HG02973 (cell line): ENCODE measurements at regions not wholly inside any gene's neighbourhood (a gene's known extent, or its start where the extent isn't known, plus 50 kb on each side); places are given as distances from the start of the nearest gene placed in this dataset.
"Not testable (repeated sequence)": the region's sequence is repeated elsewhere in the genome, so short reads cannot be mapped to it uniquely, and the experiment has no call there.

ENCODE experiments used
- ATAC-seq: cut with Tn5 transposase; IDR thresholded peaks from one replicate; pipeline ENCODE4 v1.9.1; 2021; ENCODE audit warnings: moderate library complexity; ENCODE audit not compliant: unreplicated experiment

- no peak for ATAC-seq
Observed at GRCh38 chr20:11692567-11692966, 225.1 kb upstream of the BTBD3 start.

DNA sequence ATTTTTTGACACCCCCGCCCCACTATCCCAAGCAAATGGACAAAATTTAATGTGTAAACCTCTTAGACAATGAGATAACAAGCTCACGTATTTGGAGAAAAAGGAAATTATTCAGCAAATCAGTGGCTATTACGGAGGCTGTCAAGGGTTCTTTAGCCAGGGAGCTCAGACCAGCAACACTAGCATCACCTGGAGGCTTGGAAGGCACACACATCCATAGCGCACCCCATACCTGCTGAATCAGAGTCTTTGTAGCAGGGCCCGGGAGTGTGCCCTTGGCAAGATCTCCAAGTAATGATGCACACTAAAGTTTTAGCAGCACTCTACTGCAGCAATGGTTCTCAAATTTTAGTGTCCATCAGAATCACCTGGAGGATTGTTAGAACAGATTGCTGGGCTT is 223.2 kb upstream of the BTBD3 start:
- ATAC-seq: no peak

- ATAC-seq: no peak
Observed at GRCh38 chr20:11697055-11697454, 220.6 kb upstream of the BTBD3 start.

DNA sequence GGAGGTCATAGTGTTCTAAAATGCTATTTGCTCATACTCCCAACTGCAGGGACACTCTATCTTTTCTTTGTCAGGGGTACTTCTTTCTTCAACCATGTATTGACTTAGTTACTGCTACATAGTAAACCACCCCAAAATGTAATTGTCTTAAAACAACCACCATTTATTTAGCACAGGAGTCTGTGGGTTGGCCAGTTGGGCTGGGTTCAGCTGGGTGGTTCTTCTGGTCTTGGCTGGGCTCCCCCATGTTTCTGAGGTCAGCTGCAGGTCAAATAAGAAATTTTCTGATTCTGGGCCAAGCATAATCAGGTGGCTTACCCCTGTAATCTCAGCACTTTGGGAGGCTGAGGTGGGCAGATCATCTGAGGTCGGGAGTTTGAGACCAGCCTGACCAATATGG is 220.0 kb upstream of the BTBD3 start:
- no peak for ATAC-seq

DNA sequence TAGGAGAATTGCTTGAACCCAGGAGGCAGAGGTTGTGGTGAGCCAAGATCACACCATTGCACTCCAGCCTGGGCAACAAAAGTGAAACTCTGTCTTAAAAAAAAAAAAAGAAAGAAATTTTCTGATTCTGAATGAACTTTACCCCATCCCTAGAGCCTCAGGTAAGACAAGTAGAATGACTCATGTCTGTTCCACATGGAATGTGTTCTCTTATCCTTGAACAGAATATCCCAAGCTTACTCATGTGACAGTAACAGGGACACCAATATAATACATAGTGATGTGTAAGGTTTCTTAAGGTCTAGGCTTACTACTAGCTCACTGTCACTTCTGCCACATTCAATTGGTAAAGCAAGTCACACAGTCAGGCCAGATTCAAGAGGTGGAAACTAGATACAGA is 219.6 kb upstream of the BTBD3 start:
- ATAC-seq: no peak

- ATAC-seq: no peak
Observed at GRCh38 chr20:11700831-11701230, 216.9 kb upstream of the BTBD3 start.

DNA sequence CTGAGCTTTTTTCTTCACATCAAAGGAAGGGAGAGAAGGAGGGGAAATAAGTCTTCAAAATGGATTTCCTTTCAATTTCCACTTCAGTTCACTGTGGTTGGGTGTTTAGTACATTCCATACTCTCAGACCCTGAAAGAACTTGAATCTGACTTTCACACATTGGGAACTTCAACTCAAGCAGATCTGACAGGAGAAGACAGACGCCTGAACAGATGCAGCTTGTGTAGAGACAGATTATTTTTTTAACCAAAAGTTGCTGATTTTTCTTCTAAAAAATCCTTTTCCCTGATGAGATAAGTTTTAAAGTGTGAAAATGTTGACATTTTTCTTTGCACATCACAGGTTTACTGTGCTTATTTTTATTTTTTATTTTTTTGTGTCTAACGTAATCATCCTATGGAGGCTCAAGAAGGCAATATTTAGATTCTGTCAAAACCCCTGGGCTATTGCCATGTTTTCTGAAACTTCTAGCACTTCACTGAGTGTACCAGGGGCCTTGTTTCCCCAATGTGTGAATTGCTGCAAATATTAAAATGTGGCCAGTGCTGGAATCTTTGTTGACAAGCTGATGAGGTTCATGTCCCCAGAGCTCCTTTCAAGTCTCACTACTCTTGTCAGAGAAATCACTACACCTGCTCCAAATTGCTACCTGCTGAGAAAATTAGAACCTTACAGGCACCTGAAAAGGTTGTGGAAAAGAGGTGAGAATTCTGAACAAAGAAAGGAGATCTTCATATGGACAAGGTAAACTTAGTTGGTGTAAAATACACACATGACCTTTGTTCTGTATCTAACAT is 214.8 kb upstream of the BTBD3 start:
- ATAC-seq: no peak

GRCh38 chr20:11705512-11705911 is 212.2 kb upstream of the BTBD3 start:
- ATAC-seq: no peak

DNA sequence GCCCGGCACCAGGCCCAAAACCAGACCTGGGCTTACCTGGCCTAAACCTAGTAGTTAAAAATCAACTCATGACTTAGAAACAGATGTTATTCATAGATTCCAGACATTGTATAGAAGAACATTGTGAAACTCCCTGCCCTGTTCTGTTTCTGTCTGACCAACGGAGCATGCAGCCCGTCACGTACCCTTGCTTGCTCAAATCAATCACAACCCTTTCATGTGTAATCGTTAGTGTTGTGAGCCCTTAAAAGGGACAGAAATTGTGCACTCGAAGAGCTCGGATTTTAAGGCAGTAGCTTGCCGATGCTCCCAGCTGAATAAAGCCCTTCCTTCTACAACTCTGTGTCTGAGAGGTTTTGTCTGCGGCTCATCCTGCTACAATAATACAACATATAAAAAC is 209.5 kb upstream of the BTBD3 start:
- not testable (repeated sequence) for ATAC-seq

GRCh38 chr20:11711214-11711613 is 206.5 kb upstream of the BTBD3 start:
- ATAC-seq: no peak

GRCh38 chr20:11712639-11713160 is 205.0 kb upstream of the BTBD3 start:
- ATAC-seq: no peak

GRCh38 chr20:11714886-11715285 is 202.8 kb upstream of the BTBD3 start:
- no peak for ATAC-seq

DNA sequence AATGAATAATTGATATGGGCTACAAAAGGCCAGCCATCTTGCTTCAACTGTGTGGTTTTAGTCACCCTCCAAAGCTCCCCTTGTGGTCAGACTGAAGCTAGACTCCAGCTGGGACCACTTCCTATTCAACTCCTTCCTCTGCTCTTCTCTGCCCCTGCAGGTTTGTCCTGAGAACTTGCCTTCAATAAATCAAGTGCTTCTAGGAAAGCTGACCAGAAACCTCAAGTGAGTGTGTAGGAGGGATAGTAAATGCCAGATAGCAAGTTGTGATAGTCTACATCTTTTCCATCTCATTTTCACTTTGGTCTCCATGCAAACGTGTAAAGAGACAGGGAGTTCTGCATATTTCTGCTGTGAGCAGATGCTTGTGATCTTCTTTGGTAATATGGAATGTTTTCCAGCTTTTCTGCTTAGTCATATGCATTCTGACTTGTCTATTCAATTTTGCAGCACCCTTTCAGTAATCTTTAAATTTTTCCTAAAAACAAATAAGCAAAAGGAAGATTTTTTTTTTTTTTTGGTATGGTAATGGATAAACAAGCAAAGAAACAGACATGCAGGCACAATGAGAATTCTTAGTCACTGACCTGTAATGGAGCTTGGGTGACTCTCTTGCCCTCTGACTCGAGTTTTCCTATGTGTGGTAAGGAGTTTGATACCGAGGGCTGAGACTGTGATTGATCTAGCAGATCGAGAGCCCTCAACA is 201.3 kb upstream of the BTBD3 start:
- ATAC-seq: no peak

DNA sequence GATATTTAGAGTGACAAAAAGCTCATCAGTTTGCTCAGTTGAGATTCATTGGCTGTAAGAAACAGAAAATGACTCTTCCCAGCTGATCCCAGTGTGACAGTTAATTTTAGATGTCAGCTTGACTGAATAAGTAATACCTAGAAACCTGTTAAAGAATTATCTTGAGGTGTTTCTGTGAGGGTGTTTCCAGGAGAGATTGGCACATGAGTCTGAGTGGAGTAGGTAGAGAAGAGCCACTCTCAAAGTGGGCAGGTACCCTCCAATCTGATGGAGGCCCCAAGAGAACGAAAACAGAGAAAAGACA is 200.8 kb upstream of the BTBD3 start:
- ATAC-seq: no peak

GRCh38 chr20:11717562-11717961 is 200.1 kb upstream of the BTBD3 start:
- no peak for ATAC-seq

- no peak for ATAC-seq
Observed at GRCh38 chr20:11718474-11719094, 199.1 kb upstream of the BTBD3 start.

- ATAC-seq: no peak
Observed at GRCh38 chr20:11719153-11719552, 198.5 kb upstream of the BTBD3 start.

- ATAC-seq: no peak
Observed at GRCh38 chr20:11721411-11721810, 196.3 kb upstream of the BTBD3 start.

DNA sequence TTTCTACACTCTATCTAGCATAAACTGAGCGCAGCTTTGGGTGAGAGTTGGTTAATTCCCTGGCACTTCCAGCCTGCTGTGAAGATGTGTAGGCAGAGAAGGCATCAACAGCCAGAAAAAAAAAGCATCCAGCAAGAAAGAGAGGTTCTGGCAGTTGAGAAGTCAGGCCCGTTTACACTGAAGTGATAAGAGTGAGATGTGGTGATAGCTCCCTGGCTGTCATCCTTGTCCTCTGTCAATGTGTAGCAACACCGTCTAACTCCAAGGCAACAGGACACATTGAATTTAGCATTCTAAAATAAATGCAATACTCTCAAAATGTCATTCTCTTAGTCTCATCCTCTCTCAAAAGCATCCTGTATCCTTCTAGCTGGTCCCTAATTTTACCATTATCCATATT is 193.6 kb upstream of the BTBD3 start:
- ATAC-seq: no peak

DNA sequence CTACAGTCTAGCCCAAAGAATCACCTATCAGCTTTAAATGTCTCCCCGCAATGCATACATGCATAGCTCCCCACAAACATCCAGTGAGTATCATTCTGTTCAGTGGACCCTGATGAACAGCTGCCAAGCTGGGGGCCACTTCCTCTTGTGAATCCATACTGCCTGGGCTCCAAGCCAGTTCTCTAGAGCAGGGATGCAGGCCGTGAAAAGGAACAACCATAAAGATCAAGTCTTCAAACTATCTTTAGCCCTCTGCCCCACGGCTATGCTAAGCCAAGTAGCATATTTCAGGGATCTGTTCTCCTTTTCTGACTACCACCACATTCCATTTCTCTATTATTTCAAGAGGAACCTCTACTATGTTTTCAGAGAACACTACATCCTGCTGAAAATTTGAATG is 191.7 kb upstream of the BTBD3 start:
- no peak for ATAC-seq

DNA sequence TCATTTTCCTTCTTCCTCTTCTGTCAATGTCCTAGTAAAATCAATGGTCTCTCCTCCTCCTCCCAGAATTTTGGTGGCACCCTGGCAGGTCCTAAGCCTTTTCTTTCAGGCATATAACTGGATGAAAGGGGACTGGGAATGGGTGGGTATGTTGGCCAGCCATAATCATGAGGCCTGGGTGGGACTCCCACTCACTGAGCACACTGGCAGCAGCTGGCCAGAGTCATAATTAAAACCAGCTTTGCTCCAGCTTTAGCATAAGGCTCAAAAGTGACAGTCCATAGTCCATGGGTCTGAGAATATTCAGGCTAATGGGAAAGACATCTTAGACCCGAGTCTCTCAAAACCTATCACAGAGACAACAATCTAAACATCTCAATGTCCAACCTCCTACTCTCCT is 190.0 kb upstream of the BTBD3 start:
- ATAC-seq: no peak

GRCh38 chr20:11728937-11729336 is 188.8 kb upstream of the BTBD3 start:
- no peak for ATAC-seq
